Naive B cell (primary cell): ENCODE measurements at regions not wholly inside any gene's neighbourhood (a gene's known extent, or its start where the extent isn't known, plus 50 kb on each side); places are given as distances from the start of the nearest gene placed in this dataset.

Experiments
- ATAC-seq, 2 donors: fragments of 150-1000 bp; cut with Tn5 transposase; 2 replicates each; pipeline ENCODE4 v1.10.0; 2021; ENCODE audit warnings: low read depth in 2 of 2, mild to moderate bottlenecking in 2 of 2, moderate library complexity in 2 of 2
- DNase-seq: peaks from one replicate; pipeline ENCODE4 v3.0.0; 2022
- H3K27ac Mint-ChIP-seq, 6 donors: one replicate each; pipeline ENCODE4 v1.8.0; 2020 to 2022; ENCODE audit warnings: mild to moderate bottlenecking in 6 of 6, mixed read lengths in 6 of 6, moderate library complexity in 5 of 6, inconsistent platforms in 2 of 6
- H3K27me3 Mint-ChIP-seq, 3 donors: one replicate each; pipeline ENCODE4 v1.8.0; 2021 to 2022; ENCODE audit warnings: mixed read lengths in 3 of 3, mild to moderate bottlenecking in 1 of 3
- H3K36me3 Mint-ChIP-seq, 2 donors: one replicate each; pipeline ENCODE4 v1.8.0; 2020 to 2022; ENCODE audit warnings: mixed read lengths in 2 of 2, inconsistent platforms in 1 of 2, mild to moderate bottlenecking in 1 of 2
- H3K4me1 Mint-ChIP-seq, 3 donors: one replicate each; pipeline ENCODE4 v1.8.0; 2020 to 2022; ENCODE audit warnings: mixed read lengths in 3 of 3, inconsistent platforms in 1 of 3, mild to moderate bottlenecking in 1 of 3, moderate library complexity in 1 of 3
- H3K4me3 Mint-ChIP-seq, 8 donors: one replicate each; pipeline ENCODE4 v1.8.0; 2020 to 2022; ENCODE audit warnings: mild to moderate bottlenecking in 8 of 8, mixed read lengths in 8 of 8, moderate library complexity in 8 of 8, inconsistent platforms in 2 of 8
- H3K9me3 Mint-ChIP-seq, 7 donors: one replicate each; pipeline ENCODE4 v1.8.0; 2020 to 2022; ENCODE audit warnings: mixed read lengths in 7 of 7, mild to moderate bottlenecking in 5 of 7, inconsistent platforms in 2 of 7, moderate library complexity in 1 of 7

DNA sequence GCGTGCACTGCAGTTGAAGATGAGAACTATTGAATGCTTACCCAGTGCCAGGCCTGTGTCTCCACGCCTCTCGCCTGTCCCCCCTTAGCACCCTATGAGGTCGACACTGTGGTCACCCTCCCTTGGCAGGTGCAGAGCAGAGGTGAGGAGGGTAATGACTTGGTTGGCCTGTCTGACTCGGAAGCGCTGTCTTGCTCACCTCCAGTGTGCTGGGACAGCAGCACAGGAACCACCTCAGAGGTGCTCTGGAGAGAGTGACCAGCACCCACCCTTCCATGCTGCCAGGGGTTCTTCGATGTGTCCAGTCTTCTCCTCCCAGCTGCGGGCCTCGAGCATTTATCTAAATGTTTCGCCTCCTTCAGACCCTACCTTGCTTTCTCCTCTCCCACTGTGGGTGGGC lies 178.3 kb upstream of the IRX2 start:
- no peak overlapping the region for H3K27ac Mint-ChIP-seq
- peaks cover 0 to 14% (median 7%) of the 10 kb centered on the region in 7 donors for H3K9me3 Mint-ChIP-seq
- peaks cover 0 to 5% (median 0%) of the 10 kb centered on the region in 3 donors for H3K27me3 Mint-ChIP-seq
- no peaks in the 10 kb centered on the region for H3K36me3 Mint-ChIP-seq
- H3K4me3 Mint-ChIP-seq: no peak overlapping the region
- no peaks in the 10 kb centered on the region for H3K4me1 Mint-ChIP-seq
- DNase-seq (no peak), ATAC-seq (no peak)

DNA sequence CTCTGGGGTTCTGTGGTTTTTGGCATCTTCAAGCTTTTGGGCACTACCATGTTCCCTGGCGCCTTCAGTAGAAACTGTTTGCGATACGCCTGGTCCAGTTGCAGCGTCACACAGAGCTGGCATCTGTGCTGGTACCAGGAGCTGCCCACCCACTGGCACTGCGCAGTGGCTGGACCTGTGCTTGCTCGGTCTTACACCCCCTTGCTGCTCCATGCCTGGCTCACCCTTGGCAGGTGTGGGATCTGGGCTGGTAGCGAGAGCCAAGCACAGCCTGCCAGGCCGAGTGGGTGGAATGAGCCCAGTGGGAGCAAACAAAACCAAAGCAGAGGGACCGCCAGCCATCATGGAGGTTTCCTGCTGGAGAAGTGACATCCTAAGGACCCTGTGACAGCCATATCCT lies 170.2 kb upstream of the IRX2 start:
- no peaks in the 10 kb centered on the region for H3K36me3 Mint-ChIP-seq
- no peaks in the 10 kb centered on the region for H3K4me1 Mint-ChIP-seq
- H3K9me3 Mint-ChIP-seq: peaks cover 2 to 19% (median 5%) of the 10 kb centered on the region in 7 donors
- ATAC-seq (no peak), DNase-seq (no peak)
- no peak overlapping the region for H3K4me3 Mint-ChIP-seq
- no peaks in the 10 kb centered on the region for H3K27me3 Mint-ChIP-seq
- H3K27ac Mint-ChIP-seq: no peak overlapping the region

- H3K9me3 Mint-ChIP-seq: peaks cover 2 to 19% (median 5%) of the 10 kb centered on the region in 7 donors
- DNase-seq (no peak), ATAC-seq (no peak)
- no peak overlapping the region for H3K4me3 Mint-ChIP-seq
- no peaks in the 10 kb centered on the region for H3K4me1 Mint-ChIP-seq
- H3K27me3 Mint-ChIP-seq: no peaks in the 10 kb centered on the region
- no peak overlapping the region for H3K27ac Mint-ChIP-seq
- H3K36me3 Mint-ChIP-seq: no peaks in the 10 kb centered on the region
Observed at GRCh38 chr5:2921176-2921575, 169.7 kb upstream of the IRX2 start.

DNA sequence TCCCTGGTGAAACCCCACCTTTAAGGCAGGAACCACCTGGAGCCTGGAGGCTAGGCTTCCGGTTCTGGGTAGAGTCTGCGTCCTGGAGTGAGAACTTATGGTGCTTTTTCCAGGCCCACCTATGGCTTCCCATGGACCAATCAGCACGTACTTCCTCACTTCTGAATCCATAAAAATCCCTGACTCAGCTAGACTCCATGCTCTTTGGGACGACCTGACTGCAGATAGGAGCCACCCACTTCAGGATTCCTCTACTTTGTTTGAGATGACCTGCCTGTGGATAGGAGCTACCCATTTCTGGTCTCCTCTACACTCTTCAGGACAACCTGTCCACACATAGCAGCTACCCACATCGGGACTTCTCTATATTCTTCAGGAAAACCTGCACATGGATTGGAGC lies 168.8 kb upstream of the IRX2 start:
- ATAC-seq: no peak
- no peak overlapping the region for H3K4me3 Mint-ChIP-seq
- H3K4me1 Mint-ChIP-seq: no peaks in the 10 kb centered on the region
- H3K36me3 Mint-ChIP-seq: no peaks in the 10 kb centered on the region
- H3K9me3 Mint-ChIP-seq: peaks cover 2 to 19% (median 5%) of the 10 kb centered on the region in 7 donors
- no peak overlapping the region for H3K27ac Mint-ChIP-seq
- no peaks in the 10 kb centered on the region for H3K27me3 Mint-ChIP-seq
- DNase-seq: no peak

DNA sequence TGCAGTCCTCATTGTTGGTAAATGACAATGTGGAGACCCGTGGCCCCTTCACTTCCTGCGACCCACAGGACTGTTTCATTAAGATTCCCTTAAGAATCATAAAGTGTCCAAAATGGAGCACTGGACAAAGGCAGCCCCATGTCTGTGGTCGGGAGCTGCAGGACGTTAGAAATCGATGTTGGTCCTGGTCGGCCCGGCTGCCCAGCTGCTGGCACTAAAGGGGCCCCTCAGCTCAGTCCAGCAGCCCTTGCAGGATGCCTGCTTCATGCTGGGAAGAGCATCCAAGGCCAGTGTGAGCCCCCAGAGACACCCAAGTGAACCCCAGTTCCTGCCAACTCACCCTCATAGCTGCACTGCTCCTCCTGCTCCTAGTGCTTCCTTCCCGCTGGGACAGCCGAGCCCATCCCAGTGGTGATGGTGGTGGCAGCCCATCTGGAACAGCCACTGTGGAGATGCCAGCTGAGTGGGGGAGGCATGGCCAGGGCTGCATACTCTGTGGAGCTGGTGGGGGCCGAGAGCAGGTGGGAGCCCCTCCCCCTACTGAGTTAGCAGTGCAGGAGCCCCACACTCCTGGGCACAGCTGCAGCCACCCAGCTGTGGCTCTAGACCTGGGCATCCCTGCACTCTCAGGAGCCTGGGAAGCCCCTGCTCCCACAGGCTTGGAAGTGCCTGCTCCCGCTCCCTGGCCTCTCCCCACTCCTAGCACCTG lies 168.0 kb upstream of the IRX2 start:
- Mint-ChIP-seq H3K27ac (no peak overlapping the region), H3K27me3 (no peaks in the 10 kb centered on the region), H3K4me3 (no peak overlapping the region), H3K4me1 (no peaks in the 10 kb centered on the region), H3K9me3 (peaks cover 5 to 19% (median 10%) of the 10 kb centered on the region in 7 donors), H3K36me3 (no peaks in the 10 kb centered on the region)
- ATAC-seq (no peak), DNase-seq (no peak)

DNA sequence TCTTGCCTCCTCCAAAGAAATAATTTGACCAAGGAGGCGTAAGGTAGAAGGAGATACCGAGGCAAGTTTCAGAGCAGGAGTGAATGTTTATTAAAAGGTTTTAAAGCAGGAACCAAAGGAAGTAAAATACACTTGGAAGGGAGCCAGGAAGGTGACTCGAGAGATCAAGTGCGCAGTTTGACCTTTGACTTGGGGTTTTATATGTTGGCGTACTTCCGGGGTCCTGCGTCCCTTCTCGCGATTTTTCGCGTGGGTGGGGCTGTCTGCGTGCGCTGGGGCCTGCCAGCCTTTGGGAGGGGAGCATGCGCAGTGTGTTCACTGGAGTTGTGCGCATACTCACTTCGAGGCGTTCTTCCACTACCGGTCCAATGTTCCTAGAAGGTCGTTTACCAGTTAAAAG lies 166.0 kb upstream of the IRX2 start:
- peaks cover 8 to 19% (median 10%) of the 10 kb centered on the region in 7 donors for H3K9me3 Mint-ChIP-seq
- ATAC-seq (no peak), DNase-seq (no peak)
- H3K27ac Mint-ChIP-seq: no peak overlapping the region
- H3K27me3 Mint-ChIP-seq: no peaks in the 10 kb centered on the region
- H3K36me3 Mint-ChIP-seq: no peaks in the 10 kb centered on the region
- no peak overlapping the region for H3K4me3 Mint-ChIP-seq
- no peaks in the 10 kb centered on the region for H3K4me1 Mint-ChIP-seq

- H3K27ac Mint-ChIP-seq: no peak overlapping the region
- no peaks in the 10 kb centered on the region for H3K27me3 Mint-ChIP-seq
- H3K36me3 Mint-ChIP-seq: no peaks in the 10 kb centered on the region
- DNase-seq (no peak), ATAC-seq (no peak)
- H3K4me3 Mint-ChIP-seq: no peak overlapping the region
- peaks cover 8 to 19% (median 10%) of the 10 kb centered on the region in 7 donors for H3K9me3 Mint-ChIP-seq
- H3K4me1 Mint-ChIP-seq: no peaks in the 10 kb centered on the region
Observed at GRCh38 chr5:2917093-2917492, 165.6 kb upstream of the IRX2 start.

- Mint-ChIP-seq H3K9me3 (peaks cover 8 to 19% (median 10%) of the 10 kb centered on the region in 7 donors), H3K4me1 (no peaks in the 10 kb centered on the region), H3K36me3 (no peaks in the 10 kb centered on the region), H3K4me3 (no peak overlapping the region), H3K27ac (no peak overlapping the region), H3K27me3 (no peaks in the 10 kb centered on the region)
- no peak for DNase-seq
- no peak for ATAC-seq
Observed at GRCh38 chr5:2916076-2916682, 164.7 kb upstream of the IRX2 start.

DNA sequence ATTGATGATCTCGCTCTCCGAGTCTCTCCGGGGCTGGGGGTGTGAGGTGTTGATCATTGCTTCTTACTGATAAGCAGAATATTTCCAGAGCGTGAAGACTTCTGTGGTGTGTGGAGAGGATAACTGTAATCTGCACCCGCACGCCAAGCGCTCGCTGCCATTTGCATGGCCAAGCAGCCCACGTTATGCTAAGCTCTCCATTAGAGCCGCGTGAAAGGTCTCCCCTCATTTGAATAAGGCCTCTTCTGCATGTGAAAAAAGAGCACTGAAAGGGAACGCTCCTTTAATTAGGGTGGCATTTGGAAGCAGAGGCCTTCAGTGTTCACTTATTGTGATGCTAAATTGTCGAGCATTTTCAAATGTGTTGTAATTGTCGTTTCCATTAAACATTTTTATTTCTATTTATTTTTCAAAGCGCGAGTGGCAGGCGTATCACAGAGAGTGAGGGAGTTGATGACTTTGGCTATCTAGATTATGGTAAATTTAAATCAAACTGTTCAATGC lies 163.6 kb upstream of the IRX2 start:
- ATAC-seq: no peak
- Mint-ChIP-seq H3K36me3 (no peaks in the 10 kb centered on the region), H3K27me3 (no peaks in the 10 kb centered on the region), H3K9me3 (peaks cover 4 to 19% (median 8%) of the 10 kb centered on the region in 7 donors), H3K4me3 (no peak overlapping the region), H3K4me1 (no peaks in the 10 kb centered on the region), H3K27ac (no peak overlapping the region)
- DNase-seq: no peak

- DNase-seq: no peak
- no peak for ATAC-seq
- H3K27ac Mint-ChIP-seq: no peak overlapping the region
- H3K27me3 Mint-ChIP-seq: no peaks in the 10 kb centered on the region
- no peaks in the 10 kb centered on the region for H3K36me3 Mint-ChIP-seq
- H3K4me3 Mint-ChIP-seq: no peak overlapping the region
- no peaks in the 10 kb centered on the region for H3K4me1 Mint-ChIP-seq
- peaks cover 4 to 19% (median 8%) of the 10 kb centered on the region in 7 donors for H3K9me3 Mint-ChIP-seq
Observed at GRCh38 chr5:2914022-2914661, 162.7 kb upstream of the IRX2 start.

DNA sequence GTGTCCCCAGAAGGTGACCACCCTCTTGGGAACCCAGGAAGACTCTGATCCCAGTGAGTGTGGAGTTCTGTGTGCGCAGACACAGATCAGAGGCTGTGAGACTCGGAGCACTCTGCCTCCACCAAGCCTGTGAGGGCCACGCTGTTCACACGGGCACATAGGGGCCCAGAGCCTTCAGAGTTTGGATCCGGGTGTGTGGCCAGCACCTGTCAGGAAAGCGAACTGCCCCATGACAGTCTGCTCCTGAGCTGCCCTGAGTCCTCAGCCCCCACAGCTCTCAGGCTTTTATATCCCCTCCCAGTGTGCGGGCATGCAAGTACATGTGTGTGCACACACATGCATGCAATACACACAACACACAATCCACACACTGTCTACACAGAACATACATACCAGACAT lies 161.8 kb upstream of the IRX2 start:
- DNase-seq: no peak
- no peak for ATAC-seq
- H3K9me3 Mint-ChIP-seq: peaks cover 3 to 13% (median 6%) of the 10 kb centered on the region in 7 donors
- H3K36me3 Mint-ChIP-seq: no peaks in the 10 kb centered on the region
- H3K27ac Mint-ChIP-seq: no peak overlapping the region
- no peak overlapping the region for H3K4me3 Mint-ChIP-seq
- no peaks in the 10 kb centered on the region for H3K27me3 Mint-ChIP-seq
- H3K4me1 Mint-ChIP-seq: no peaks in the 10 kb centered on the region

- H3K4me1 Mint-ChIP-seq: no peaks in the 10 kb centered on the region
- H3K9me3 Mint-ChIP-seq: peaks cover 3 to 13% (median 6%) of the 10 kb centered on the region in 7 donors
- H3K27ac Mint-ChIP-seq: no peak overlapping the region
- no peak for ATAC-seq
- no peaks in the 10 kb centered on the region for H3K27me3 Mint-ChIP-seq
- H3K4me3 Mint-ChIP-seq: no peak overlapping the region
- DNase-seq: no peak
- no peaks in the 10 kb centered on the region for H3K36me3 Mint-ChIP-seq
Observed at GRCh38 chr5:2912741-2913140, 161.3 kb upstream of the IRX2 start.

DNA sequence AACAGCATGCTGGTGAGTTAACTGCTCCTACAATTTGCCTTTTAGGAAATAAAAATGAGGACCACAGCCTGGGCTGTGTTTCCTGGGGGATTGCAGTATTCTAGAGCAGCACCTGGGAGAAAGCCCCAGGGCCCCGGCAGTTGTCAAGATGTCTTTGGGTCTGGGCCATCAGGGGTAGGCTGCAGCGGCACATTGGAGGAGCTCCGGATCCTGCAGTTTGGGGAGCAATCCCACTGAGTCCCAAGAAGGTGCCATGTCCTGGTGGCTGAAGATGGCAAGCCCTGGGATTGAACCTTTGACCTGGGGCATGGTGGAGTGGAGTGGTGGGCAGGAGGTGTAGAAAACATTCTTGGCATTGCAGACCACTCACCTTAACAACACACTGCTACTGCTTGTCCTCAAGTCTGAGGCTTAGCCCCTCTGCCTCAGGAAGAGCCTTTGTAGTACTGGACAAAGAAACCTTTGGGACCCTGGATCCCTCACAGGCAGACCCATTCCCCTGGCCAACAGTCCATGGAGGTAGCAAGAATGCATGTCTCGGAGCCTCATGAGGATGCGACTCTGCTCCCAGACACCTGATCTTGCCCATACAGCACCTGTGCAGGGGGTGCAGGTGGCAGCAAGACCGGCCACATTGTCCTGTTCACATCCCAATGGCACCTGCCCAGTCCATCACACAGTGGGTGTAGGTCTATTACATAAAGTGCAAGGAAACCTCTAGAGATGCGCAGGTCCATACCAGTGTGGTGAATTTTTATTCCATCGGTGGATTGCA lies 159.1 kb upstream of the IRX2 start:
- H3K4me1 Mint-ChIP-seq: no peaks in the 10 kb centered on the region
- no peaks in the 10 kb centered on the region for H3K27me3 Mint-ChIP-seq
- peaks cover 0 to 13% (median 6%) of the 10 kb centered on the region in 7 donors for H3K9me3 Mint-ChIP-seq
- H3K4me3 Mint-ChIP-seq: no peak overlapping the region
- no peak overlapping the region for H3K27ac Mint-ChIP-seq
- H3K36me3 Mint-ChIP-seq: no peaks in the 10 kb centered on the region
- no peak for DNase-seq
- no peak for ATAC-seq
